ENCODE measurements at regions not wholly inside any gene's neighbourhood (a gene's known extent, or its start where the extent isn't known, plus 50 kb on each side); places are given as distances from the start of the nearest gene placed in this dataset.

- no peak for DNase-seq
Measured at GRCh38 chr21:38923429-38923828, 117.7 kb downstream of the ETS2 start.

- DNase-seq, result no peak
Measured at GRCh38 chr21:38922474-38923235, 116.9 kb downstream of the ETS2 start.

- no peak for DNase-seq
Measured at GRCh38 chr21:38921511-38922251, 116.0 kb downstream of the ETS2 start.

- no peak for DNase-seq
Measured at GRCh38 chr21:38920631-38921398, 115.1 kb downstream of the ETS2 start.

GRCh38 chr21:38918607-38919346 is 113.0 kb downstream of the ETS2 start:
- DNase-seq, result no peak

- DNase-seq, result no peak
Measured at GRCh38 chr21:38917043-38917774, 111.5 kb downstream of the ETS2 start.

GRCh38 chr21:38916214-38916964 is 110.7 kb downstream of the ETS2 start:
- no peak for DNase-seq

- no peak for DNase-seq
Measured at GRCh38 chr21:38915546-38915945, 109.8 kb downstream of the ETS2 start.

GRCh38 chr21:38914528-38915293 is 109.0 kb downstream of the ETS2 start:
- no peak for DNase-seq

GRCh38 chr21:38913893-38914527 is 108.3 kb downstream of the ETS2 start:
- DNase-seq, result no peak

GRCh38 chr21:38913120-38913892 is 107.6 kb downstream of the ETS2 start:
- DNase-seq, result no peak

- DNase-seq, result no peak
Measured at GRCh38 chr21:38912789-38913119, 107.0 kb downstream of the ETS2 start.

GRCh38 chr21:38912102-38912629 is 106.4 kb downstream of the ETS2 start:
- no peak for DNase-seq

- DNase-seq, result no peak
Measured at GRCh38 chr21:38911484-38912101, 105.9 kb downstream of the ETS2 start.

- no peak for DNase-seq
Measured at GRCh38 chr21:38910390-38911067, 104.8 kb downstream of the ETS2 start.

- DNase-seq, result no peak
Measured at GRCh38 chr21:38909929-38910328, 104.2 kb downstream of the ETS2 start.

- DNase-seq, result no peak
Measured at GRCh38 chr21:38909109-38909508, 103.4 kb downstream of the ETS2 start.

GRCh38 chr21:38908537-38908936 is 102.8 kb downstream of the ETS2 start:
- no peak for DNase-seq

All from activated CD4-positive, CD25-positive, alpha-beta regulatory T cell treated with anti-CD3 and anti-CD28 coated beads, Interleukin-2, amount 50 U/mL, for 72 hours (primary cell).